Eye (tissue), 1 donor: ENCODE measurements at regions not wholly inside any gene's neighbourhood (a gene's known extent, or its start where the extent isn't known, plus 50 kb on each side); places are given as distances from the start of the nearest gene placed in this dataset.
A peak's percentile ranks its signal among the peaks of the same experiment; 100 is the strongest.
"Not testable (repeated sequence)": the region's sequence is repeated elsewhere in the genome, so short reads cannot be mapped to it uniquely, and the experiment has no call there.

ENCODE experiments used
- DNase-seq: peaks from one replicate; pipeline ENCODE4 v3.0.0-alpha.2; 2015

DNA sequence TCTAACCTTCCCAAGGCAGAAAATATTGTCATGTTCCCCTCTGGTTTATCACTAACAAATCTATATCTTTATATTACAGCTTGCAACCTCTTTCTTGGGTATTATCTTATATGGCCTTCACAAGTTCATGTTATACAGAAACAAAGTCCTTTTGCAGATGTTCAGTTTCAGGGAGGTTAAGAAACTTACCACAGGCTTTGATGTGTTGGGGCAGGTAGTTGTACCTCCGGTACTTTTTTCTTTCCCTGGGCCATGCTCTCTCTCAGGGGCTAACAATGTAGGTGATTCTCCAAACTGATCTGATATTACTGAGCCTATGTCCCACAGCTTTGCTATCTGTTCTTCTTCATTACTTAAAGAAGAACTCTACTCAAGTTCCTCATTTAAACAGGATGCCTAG is 548.9 kb upstream of the SYT4 start:
- DNase-seq = no peak

DNA sequence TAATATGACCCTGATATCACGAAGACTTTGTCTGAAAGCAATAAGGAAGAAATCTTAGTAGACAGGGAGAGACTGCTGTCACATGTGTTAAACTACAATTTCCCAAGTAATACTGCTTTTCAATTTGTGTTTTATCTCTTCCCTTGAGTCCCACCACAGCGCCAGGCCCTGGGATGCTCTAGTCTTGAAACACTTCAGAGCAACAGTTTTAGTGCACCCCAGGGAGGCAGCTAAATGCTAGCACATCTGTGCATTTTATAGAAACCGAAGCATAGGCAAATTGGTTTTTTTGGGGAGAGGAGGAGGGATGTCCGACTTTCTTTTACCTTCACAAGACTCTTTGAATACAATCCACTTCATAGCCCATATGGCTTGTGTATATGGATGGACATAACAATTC is 550.0 kb upstream of the SYT4 start:
- DNase-seq = no peak

DNA sequence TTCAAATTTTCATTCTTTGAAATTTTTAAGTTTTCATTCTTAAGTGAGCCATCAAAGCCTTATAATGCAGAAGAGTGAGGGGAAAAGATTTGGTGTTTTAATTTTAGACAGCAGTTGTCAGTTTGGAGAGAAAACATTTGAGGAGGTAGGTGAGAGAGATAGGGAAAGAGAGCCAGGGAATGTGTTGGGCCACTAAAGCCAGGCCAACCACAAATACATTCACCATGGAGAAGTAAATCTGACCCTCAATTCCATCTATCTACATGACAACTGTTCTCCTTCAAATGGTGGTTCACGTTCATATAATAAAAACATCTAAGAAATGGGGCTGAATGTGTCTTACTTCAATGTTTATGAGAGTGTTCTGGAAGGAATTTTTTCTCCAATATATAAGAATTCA is 553.0 kb upstream of the SYT4 start:
- no peak for DNase-seq

DNA sequence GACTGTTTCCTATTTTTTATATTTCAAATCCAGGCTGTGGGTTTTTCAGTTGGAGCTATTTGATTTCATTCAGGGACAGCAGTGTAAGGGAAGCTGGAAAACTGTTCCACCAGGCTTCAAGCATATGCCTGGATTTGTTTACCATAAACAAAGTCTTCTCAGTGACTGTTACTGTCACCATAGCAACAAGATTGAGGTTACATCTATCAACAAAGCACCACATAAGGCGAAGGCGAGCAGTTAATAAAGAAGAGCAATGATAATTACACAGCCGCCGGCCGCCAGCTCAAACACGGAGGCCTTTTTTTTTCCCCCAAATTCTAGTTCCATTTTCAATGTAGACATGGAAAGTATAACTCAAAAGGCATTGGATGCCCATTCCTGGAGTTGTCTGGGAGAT is 553.7 kb upstream of the SYT4 start:
- DNase-seq = peak; percentile 20

DNA sequence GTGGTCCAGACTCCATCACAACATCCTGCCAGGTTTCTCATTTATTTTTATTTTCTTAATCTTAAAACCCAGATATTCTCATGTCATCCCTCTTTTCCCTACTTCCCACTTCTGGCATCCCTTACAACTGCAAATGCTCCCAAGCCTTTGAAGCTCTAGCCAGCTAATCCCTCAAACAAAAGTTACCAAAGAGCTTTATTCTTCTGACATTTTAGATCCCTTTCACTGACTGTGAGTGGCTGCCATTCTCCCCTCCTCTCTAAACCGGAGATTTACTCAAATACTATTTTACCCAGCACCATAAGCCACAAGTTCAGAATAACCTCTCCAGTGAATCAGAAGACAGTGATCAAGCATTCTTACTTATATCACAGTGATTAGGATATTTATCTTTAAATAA is 569.0 kb upstream of the SYT4 start:
- no peak for DNase-seq

DNA sequence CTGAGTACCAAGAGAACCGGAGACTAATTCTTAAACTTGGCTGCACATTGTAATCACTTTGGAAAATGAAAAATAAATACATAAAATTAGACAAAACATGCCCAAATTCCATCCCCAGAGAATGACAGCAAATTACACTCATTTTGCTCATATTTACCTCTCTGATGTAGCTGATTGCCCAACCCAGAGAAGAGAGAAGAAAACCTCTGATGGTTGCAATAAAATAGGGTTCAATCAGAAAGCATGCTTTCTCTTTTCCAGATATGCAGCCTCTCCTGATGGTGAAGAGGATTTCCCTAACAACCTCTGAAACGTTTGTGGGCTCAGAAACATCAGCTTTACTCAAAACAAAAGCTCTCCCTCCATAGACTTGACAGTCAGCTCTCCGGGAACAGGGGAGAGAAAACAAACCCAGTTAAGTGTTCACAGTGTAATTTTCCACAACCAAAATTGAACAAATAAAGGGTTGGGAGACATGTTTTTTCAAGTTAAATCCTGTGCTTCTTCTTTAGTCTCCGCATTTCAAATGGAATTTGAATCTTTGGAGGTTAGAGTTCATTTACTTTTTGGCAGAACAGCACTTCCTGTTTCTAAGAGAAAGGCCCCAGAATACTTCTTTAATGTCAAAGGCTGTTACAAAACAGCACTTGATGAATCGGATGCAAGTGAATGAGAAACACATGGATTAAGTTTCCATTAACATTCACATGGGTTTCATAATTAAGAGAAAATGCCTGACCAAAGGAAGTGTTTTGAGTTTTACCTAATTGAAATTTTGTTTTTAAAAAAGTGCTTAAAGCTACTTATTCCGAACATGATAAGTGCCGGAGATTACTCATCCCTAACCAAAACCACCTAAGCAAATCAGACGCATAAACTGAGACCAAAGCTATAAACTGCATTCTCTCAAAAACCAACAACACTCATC is 570.1 kb upstream of the SYT4 start:
- peak; percentile 53 for DNase-seq

DNA sequence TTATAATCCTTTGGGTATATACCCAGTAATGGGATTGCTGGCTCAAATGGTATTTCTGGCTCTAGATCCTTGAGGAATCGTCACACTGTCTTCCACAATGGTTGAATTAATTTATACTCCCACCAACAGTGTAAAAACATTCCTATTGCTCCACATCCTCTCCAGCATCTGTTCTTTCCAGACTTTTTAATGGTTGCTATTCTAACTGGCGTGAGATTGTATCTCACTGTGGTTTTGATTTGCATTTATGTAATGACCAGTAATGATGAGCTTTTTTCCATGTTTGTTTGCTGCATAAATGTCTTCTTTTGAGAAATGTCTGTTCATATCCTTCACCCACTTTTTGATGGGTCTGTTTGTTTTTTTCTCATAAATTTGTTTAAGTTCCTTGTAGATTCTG is 572.5 kb upstream of the SYT4 start:
- not testable (repeated sequence) for DNase-seq

DNA sequence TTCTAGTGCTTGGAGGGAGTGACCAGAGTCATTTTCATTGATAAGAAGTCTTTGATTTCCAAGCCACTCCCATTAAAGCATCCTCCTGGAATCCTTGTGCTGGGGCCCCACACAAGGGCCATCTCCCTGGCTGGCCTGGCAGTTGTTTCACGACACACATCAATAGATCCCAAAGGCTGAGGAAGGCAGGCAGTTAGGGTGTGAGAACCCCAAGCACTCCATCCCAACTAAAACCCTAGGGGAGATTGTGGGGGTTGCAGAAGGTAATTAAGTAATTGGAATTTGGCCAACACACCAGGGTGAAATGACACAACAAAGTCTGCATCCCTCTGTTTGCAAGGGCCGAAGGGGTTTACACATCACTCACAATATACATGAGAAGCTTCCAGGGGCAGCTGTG is 578.1 kb upstream of the SYT4 start:
- DNase-seq = no peak

DNA sequence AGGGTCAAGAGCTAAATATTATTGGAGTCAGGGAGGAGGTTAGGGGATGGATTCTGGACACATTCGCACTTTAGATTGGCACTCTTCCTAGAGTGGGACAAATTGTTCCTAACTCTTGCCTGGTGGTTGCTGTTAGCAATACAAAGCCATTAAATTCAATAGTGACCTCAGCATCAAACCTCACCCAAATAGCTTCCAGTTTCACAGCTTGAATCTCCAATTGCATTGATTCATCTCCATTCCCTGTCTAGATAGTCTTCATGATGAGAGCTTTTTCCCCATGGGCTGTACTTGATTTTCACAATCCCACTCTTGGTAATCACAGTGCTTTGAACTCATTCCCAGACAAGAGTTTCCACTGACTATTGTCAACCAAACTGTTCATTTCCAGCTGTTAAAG is 585.9 kb upstream of the SYT4 start:
- peak; percentile 66 for DNase-seq

DNA sequence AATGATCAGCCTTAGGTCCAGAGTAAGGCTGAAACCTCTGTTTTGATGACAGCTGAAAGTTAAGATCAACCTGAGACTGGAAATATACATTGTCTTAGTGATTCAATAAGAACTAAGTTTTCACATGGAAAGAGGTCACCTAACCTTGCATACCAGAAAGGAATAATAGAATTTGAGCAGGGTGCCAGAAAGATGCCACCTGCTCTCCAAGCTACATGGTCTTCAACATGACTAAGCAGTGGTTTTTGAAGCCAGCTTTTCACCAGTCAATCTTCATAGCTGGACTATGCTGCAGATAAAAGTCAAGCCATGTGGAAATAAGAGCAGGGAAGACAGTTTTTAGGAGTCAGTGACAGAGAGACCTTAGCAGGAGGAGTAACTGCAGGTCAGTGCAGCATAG is 589.4 kb upstream of the SYT4 start:
- no peak for DNase-seq

DNA sequence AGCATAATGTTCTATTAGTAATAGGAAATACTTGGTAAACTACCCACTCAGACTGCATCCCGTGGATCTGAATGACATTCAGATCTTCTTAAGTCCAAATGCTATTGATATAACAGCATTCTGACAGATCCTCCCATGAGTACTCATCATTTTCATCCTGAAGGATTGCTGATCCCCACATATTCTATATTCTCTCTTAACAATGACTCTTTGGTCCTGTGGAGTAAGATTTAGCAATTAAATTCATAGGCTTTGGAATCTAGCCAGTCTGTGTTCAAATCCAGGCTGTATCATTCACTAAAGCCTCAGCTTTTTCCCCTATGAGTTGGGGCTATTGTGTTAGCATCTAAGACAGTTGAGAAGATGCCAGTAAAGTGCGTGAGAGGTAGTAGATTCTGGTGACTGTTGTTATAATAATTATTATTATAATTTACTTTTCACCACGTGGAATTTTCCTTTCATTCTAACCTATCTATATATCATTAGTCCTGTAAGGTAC is 591.3 kb upstream of the SYT4 start:
- no peak for DNase-seq

DNA sequence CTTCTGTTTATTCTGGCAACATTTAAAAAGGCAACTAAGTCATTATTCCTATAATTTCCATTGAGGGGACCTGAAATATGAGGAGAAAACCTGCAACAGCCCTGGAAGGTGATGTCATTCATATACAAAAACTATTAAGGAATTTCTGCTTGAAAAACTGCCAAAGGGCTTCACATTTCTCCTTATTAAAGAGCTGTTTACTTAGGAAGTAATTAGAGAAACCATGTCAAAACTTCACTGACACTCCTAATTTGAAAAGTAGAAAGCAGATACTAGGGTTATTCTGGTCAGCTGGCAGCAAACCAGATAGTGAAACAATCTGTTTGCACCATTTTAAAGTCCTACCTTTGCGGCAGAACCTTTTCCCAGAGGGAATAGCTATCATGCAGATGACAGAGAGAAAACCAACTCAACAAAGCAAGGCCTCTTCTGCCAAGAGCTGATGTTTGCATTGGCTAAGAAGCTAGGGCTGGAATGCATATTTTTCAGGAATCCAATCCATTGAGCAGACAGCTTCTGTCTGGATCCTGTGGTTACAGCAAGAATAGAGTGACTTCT is 592.2 kb upstream of the SYT4 start:
- DNase-seq = peak; percentile 72

DNA sequence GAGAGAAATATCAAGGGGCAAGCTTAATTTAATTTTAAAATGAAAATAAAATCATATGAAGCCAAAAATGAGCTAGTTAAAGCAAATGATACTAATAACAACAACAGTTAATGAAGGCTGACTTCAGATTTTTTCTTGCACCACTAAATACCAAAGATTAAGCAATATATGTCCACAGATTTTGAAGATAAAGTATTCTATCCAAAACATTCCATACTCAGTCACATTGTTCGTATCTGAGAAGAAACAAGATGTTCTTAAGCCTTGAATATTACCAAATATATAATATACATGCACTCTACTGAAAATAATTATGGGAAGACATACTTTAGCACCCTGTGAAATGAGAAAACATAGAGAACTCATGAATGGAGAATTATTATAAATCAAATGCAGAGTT is 593.3 kb upstream of the SYT4 start:
- no peak for DNase-seq

DNA sequence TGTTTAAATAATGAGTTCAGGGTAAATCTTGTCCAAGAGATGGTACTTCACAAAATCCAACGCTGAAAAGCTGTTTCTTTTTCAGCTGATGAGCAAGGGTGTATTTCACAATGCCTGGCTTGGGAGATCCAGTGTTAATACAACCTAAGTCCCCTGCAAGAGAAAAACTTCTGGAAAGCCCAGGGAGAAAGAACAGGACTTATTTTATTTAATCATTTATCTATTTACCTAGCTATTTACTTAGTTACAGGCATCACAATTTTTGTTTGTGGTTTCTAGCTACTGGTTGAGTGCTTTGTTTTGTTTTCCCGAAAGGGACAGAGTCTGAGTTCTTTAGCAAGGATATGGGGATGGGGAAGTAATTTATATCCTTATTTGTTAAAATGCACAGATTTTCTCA is 598.2 kb upstream of the SYT4 start:
- DNase-seq = no peak

DNA sequence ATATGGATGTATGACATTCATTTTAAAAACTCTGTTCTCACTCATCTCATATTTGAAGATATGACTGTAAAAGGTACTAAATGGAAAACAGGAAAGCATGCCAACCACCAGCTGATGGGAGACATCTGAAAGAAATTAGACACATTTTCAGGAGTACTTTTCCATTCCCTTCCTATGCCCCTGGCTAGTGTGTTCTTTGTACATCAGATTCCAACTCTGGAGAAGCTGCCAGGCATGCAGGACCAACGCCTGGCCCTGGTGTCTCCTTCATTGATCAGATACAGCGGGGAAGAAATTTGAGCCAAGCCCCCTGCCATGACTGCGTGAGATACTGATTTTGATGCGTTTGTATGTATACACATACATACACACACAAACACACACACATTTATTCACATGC is 599.0 kb upstream of the SYT4 start:
- peak; percentile 68 for DNase-seq

DNA sequence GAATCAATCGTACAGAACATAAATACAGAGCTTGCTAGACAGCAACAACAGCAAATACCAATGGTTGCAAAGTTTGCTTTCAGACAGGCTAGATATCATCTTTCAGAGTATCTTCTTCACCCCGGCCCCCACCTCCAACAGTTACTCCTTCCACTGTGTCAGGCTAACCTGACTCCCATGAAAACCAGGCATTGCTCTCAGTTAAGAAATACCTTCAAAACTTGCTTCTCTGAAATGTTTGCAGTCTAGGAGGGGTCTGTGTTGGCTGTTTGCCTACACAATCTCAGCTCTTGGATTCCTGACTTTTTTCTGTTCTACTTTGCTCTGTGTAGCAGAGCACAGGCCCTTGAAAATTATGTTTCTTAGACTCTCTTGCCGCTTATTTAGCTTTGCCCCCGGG is 599.5 kb upstream of the SYT4 start:
- DNase-seq = peak; percentile 46

DNA sequence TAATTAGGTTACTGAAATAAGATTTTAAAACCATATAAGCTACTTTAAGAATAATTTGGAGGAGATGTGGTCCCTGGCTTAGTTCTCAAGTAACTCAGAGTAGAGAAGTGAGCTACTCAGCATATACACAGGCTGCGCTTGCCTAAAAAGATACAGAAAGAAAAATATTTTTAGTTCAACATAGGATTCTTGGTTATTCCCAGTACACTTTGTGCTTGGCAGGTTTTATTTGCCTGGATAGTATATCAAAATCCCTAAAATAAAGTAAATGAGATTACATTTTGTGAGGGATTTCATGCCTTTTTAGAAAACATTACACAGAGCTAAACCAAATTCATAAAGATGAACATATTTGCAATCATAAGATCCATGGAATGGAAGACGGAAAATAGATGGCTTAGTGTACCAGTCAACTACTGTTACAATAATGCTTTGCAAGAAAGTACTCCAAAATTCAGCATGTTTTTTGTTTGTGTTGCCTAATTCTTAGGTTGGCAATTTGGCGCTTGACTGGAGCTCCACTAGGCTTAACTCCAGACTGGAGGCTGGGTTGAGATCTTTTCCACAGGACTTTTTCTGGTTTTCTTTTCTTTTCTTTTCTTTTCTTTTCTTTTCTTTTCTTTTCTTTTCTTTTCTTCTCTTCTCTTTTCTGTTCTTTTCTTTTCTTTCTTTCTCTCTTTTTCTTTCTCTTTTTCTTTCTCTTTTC is 600.5 kb upstream of the SYT4 start:
- DNase-seq = peak; percentile 35

DNA sequence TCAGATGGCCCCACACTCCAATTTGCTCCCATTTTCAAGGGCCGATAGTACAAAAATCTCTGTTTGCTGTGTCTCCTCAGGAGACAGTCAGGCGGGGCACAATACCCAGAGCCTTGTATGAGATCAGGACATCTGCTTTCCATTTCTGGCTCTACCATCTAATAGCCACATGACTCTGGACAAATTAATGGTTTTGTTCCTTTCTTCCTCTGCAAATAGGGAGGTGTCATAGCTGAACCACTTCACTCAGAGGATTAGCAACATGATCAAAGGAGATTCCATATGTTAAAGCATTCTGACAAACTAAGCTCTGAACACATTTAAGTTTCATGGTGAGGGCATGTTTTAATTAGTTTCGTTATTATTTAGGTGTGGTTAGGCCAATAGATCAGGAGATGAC is 602.1 kb upstream of the SYT4 start:
- DNase-seq = no peak

DNA sequence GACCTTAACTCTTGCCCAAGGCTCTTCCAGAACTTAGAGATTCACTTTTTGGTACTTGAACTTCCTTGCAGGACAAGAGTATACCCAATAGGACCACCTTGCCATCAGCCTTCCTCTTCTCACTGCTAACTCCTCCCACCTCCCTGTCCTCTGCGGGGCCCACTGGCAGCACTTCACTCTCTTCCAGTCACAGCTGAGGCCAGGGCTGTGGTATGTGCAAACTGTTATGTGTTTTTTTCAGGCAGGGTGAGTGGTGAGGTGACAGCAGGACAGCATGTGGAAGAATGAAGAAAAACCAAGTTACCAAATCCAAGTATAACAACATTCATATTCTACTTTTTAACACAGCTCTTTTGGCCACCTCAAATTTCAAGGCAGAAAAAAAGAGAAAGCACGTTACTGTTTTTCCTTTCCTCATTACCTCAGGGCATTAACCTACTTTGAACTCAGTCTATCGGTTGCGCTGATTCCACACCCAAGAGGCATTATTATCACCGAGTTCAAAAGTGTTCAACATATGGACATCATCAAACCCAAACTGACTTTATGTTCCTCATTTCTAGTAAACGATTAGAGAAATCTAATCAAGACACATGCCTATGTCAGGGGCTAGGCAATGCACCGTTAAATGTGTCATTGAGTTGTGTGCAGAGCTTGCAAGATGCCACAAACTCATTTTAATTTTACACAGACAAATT is 605.2 kb upstream of the SYT4 start:
- DNase-seq = no peak

DNA sequence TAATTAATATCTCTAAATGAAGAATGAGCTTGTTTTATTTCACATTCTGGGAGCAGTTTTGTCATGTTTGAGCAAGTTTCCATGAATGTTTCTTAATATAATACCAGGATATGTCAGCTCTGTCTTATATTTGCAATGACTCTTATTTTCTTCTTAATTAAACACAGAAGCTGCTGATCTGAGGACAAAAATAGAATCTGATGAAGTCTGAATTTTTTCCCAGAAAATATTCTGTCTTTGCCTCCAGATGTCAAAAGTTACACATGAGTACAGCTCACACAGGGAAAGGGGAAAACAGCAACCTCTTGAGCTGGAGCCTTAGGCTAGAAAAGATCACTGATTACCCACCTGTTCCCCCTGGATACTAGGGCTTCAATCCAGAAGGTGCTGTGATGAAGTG is 606.6 kb upstream of the SYT4 start:
- DNase-seq = no peak

DNA sequence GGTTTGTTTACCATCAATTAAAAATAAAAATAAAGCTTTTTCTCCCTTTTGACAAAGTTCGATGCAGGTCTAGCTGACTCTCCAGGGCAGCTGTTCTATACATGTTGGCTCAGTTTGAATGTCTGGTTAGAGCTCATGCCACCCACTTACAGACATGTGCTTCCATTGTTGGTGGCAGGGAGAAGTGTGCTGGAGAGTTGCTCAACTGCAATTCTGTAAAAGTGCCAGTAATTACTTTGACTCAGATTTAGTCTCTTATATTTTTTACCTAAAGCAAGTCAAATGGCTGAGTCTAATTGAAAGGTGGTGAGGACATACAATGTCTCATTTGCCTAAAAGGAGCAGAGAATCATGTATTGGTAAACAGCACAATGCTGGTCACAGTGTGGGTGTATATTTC is 609.1 kb upstream of the SYT4 start:
- no peak for DNase-seq

DNA sequence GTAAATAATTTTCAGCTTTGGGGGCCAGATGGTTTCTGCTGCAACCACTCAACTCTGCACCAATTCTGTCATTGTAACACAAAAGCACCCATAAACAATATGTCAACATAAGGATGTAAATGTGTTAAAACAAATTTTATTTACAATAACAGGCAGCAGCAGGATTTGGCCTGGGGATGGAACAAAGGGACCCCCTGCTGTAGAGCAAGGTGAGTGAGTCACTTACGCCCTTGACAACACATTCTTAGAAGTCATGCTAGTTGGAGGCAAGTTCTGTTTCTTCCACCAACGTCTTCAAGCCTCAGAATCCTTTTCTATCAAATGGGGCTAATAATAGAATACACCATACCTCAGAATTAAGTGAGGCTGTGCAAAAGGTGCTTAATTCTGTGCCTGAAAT is 610.2 kb upstream of the SYT4 start:
- DNase-seq = no peak

DNA sequence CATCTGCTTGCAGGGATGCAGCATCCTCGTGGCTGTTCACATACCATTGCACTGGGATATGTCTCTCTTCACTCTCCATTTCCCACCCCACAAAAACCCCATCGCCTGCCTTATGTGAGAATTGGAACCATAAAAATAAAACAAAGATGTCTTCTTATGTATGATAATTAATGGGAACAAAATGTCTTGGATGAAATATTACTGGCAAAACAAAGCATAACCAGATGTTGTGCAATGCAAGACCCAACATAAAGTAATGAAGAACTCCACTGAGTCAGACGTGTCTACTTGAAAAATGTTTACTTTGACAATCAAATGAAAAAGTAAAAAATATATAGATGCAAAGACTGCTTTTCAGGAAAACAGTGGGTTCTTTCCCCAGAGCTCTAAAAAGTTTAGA is 611.3 kb upstream of the SYT4 start:
- DNase-seq = peak; percentile 21
